ENCODE measurements at regions not wholly inside any gene's neighbourhood (a gene's known extent, or its start where the extent isn't known, plus 50 kb on each side); places are given as distances from the start of the nearest gene placed in this dataset.

- Mint-ChIP-seq H3K27me3 (no peaks in the 10 kb centered on the region), H3K9me3 (peaks cover 2% of the 10 kb centered on the region), H3K4me1 (no peaks in the 10 kb centered on the region), H3K36me3 (ENCODE audit: low read depth) (no peaks in the 10 kb centered on the region), H3K27ac (no peak overlapping the region), H3K4me3 (no peak overlapping the region)
- no peak for DNase-seq
- CTCF ChIA-PET = no interaction called here
- POLR2A ChIA-PET = no interaction called here
Measured at GRCh38 chr5:117103703-117104102, 529.1 kb upstream of the SEMA6A start.

GRCh38 chr5:117102591-117102990, 528.0 kb upstream of the SEMA6A start:
- DNase-seq = no peak
- ChIA-PET POLR2A (no interaction called here), CTCF (no interaction called here)
- no peaks in the 10 kb centered on the region for H3K36me3 Mint-ChIP-seq (ENCODE audit: low read depth)
- peaks cover 2% of the 10 kb centered on the region for H3K9me3 Mint-ChIP-seq
- H3K27me3 Mint-ChIP-seq = no peaks in the 10 kb centered on the region
- H3K4me3 Mint-ChIP-seq = no peak overlapping the region
- H3K27ac Mint-ChIP-seq = no peak overlapping the region
- no peaks in the 10 kb centered on the region for H3K4me1 Mint-ChIP-seq

DNA sequence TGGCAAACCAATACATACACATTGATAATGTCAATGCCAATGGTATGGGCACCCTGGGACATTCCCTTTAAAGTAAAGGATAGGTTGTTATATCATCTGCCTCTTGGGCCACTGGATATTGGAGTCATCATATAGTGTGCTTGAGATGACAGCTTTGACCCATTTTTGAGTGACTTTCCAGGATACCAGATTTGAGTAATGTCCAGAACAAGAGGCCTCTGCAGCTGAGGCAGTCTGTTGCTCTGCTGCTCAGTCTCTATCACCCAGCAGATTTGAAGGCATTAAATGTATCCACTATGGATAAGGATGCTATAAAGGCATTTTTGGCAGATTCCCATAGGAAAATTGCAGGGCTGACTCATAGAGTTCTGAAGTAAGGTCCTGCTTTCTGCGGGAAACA, 525.6 kb upstream of the SEMA6A start:
- POLR2A ChIA-PET = no interaction called here

GRCh38 chr5:117098094-117098493, 523.5 kb upstream of the SEMA6A start:
- peaks cover 5% of the 10 kb centered on the region for H3K9me3 Mint-ChIP-seq
- H3K27ac Mint-ChIP-seq = no peak overlapping the region
- CTCF ChIA-PET = no interaction called here

More for the DNA sequence above, 525.6 kb upstream of the SEMA6A start:
- Mint-ChIP-seq H3K27me3 (no peaks in the 10 kb centered on the region), H3K4me1 (no peaks in the 10 kb centered on the region), H3K4me3 (no peak overlapping the region), H3K9me3 (peaks cover under 1% of the 10 kb centered on the region), H3K27ac (no peak overlapping the region), H3K36me3 (ENCODE audit: low read depth) (no peaks in the 10 kb centered on the region)
- CTCF ChIA-PET = no interaction called here
- no peak for DNase-seq

GRCh38 chr5:117095346-117096332, 521.0 kb upstream of the SEMA6A start:
- DNase-seq = no peak
- H3K4me1 Mint-ChIP-seq = no peaks in the 10 kb centered on the region
- H3K9me3 Mint-ChIP-seq = peaks cover 5% of the 10 kb centered on the region
- ChIA-PET POLR2A (no interaction called here), CTCF (no interaction called here)
- H3K4me3 Mint-ChIP-seq = no peak overlapping the region
- no peak overlapping the region for H3K27ac Mint-ChIP-seq
- H3K27me3 Mint-ChIP-seq = no peaks in the 10 kb centered on the region
- no peaks in the 10 kb centered on the region for H3K36me3 Mint-ChIP-seq (ENCODE audit: low read depth)

More at GRCh38 chr5:117098094-117098493, 523.5 kb upstream of the SEMA6A start:
- no peak for DNase-seq
- H3K4me3 Mint-ChIP-seq = no peak overlapping the region
- POLR2A ChIA-PET = no interaction called here
- H3K36me3 Mint-ChIP-seq (ENCODE audit: low read depth) = no peaks in the 10 kb centered on the region
- H3K27me3 Mint-ChIP-seq = no peaks in the 10 kb centered on the region
- no peaks in the 10 kb centered on the region for H3K4me1 Mint-ChIP-seq

GRCh38 chr5:117094114-117094815, 519.6 kb upstream of the SEMA6A start:
- Mint-ChIP-seq H3K27me3 (no peaks in the 10 kb centered on the region), H3K9me3 (peaks cover 5% of the 10 kb centered on the region), H3K36me3 (ENCODE audit: low read depth) (no peaks in the 10 kb centered on the region), H3K27ac (no peak overlapping the region), H3K4me3 (no peak overlapping the region), H3K4me1 (no peaks in the 10 kb centered on the region)
- no peak for DNase-seq
- CTCF ChIA-PET = no interaction called here
- POLR2A ChIA-PET = no interaction called here

GRCh38 chr5:117093653-117094052, 519.0 kb upstream of the SEMA6A start:
- H3K4me3 Mint-ChIP-seq = no peak overlapping the region
- ChIA-PET POLR2A (no interaction called here), CTCF (no interaction called here)
- no peaks in the 10 kb centered on the region for H3K27me3 Mint-ChIP-seq
- H3K4me1 Mint-ChIP-seq = no peaks in the 10 kb centered on the region
- H3K36me3 Mint-ChIP-seq (ENCODE audit: low read depth) = no peaks in the 10 kb centered on the region
- H3K9me3 Mint-ChIP-seq = peaks cover 5% of the 10 kb centered on the region
- DNase-seq = no peak
- H3K27ac Mint-ChIP-seq = no peak overlapping the region

DNA sequence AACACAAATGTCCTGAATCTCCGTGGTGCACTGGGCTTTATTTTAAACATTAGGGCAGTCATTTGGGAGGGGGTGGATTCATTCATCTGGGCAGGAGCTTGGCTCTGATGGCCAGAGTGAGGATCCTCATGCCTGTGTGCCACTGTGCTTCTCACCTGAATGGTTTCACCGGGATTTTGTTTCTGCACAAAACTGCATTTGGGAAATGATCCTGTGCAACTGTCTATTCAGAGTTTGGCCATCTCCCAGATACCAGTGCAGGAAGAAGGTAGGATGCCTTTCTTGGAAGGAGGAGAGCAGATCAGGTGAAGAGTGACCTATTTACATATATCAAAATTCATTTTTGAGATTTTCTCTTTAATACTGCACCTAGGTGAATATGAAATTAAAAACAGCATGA, 514.4 kb upstream of the SEMA6A start:
- no peak overlapping the region for H3K27ac Mint-ChIP-seq
- H3K4me3 Mint-ChIP-seq = no peak overlapping the region
- H3K27me3 Mint-ChIP-seq = no peaks in the 10 kb centered on the region
- no peaks in the 10 kb centered on the region for H3K36me3 Mint-ChIP-seq (ENCODE audit: low read depth)
- no peaks in the 10 kb centered on the region for H3K4me1 Mint-ChIP-seq
- ChIA-PET POLR2A (no interaction called here), CTCF (no interaction called here)
- H3K9me3 Mint-ChIP-seq = no peaks in the 10 kb centered on the region
- no peak for DNase-seq

DNA sequence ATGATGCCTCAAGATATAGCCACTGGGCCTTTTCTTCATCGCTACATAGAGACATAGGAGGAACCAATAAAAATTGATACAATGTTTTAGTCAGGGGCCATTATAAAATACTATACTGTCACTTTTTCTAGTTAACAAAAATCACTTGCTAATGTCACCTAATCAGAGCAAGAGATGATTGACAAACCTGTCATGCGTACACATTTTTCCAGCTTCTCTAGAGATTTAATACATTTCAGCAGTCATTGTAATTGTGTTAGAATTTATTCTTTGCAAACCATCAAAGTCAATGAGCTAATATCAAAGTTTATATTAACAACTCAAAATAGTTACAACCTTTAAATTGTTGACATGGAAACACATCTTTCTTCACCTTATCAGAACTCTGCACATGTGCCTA, 513.6 kb upstream of the SEMA6A start:
- H3K4me1 Mint-ChIP-seq = no peaks in the 10 kb centered on the region
- H3K27me3 Mint-ChIP-seq = no peaks in the 10 kb centered on the region
- no peak overlapping the region for H3K4me3 Mint-ChIP-seq
- no peak overlapping the region for H3K27ac Mint-ChIP-seq
- CTCF ChIA-PET = no interaction called here
- no peak for DNase-seq
- POLR2A ChIA-PET = no interaction called here
- H3K9me3 Mint-ChIP-seq = no peaks in the 10 kb centered on the region
- no peaks in the 10 kb centered on the region for H3K36me3 Mint-ChIP-seq (ENCODE audit: low read depth)

- no peak overlapping the region for H3K27ac Mint-ChIP-seq
- no peak for DNase-seq
- ChIA-PET POLR2A (no interaction called here), CTCF (no interaction called here)
- no peaks in the 10 kb centered on the region for H3K27me3 Mint-ChIP-seq
- no peak overlapping the region for H3K4me3 Mint-ChIP-seq
- no peaks in the 10 kb centered on the region for H3K4me1 Mint-ChIP-seq
- no peaks in the 10 kb centered on the region for H3K9me3 Mint-ChIP-seq
- H3K36me3 Mint-ChIP-seq (ENCODE audit: low read depth) = no peaks in the 10 kb centered on the region
Measured at GRCh38 chr5:117084067-117084466, 509.4 kb upstream of the SEMA6A start.

DNA sequence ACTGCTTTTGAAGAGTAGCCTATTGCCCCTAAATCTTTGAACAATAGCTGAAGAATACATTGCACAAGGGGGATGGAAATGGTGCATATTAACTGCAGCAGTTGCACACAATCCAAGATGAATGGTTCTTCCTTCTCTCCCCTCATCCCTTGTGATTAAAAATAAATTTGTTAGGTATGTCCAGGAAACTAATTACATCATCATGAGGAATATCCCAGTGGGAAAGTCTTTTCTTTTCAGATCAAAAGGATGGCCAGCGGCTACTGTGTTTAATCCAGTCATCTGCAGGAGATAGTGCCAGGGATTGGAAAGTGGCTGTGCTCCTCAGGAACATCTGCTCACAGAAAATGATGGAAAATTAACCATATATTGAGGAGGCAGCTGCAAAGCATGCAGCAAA, 508.4 kb upstream of the SEMA6A start:
- no peaks in the 10 kb centered on the region for H3K27me3 Mint-ChIP-seq
- CTCF ChIA-PET = no interaction called here
- no peak overlapping the region for H3K4me3 Mint-ChIP-seq
- H3K27ac Mint-ChIP-seq = no peak overlapping the region
- POLR2A ChIA-PET = no interaction called here
- no peaks in the 10 kb centered on the region for H3K36me3 Mint-ChIP-seq (ENCODE audit: low read depth)
- DNase-seq = no peak
- no peaks in the 10 kb centered on the region for H3K9me3 Mint-ChIP-seq
- H3K4me1 Mint-ChIP-seq = no peaks in the 10 kb centered on the region

DNA sequence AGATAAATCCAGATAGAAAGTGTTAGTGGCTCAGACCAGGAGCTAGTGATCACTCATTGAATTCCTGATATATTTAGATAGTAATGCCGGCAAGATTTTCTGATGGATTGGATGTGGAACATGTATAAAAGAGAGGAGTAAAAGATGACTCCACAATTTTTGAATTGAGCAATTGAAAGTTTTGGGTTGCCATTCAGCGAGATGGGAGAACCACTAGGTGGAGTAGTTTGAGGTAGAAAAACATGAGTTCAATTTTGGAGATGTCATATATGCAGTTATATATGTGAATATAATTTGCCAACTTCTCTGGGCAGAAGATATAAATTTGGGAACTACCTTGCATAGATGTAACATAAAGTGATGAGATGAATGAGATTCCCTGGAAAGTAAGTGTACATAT, 502.5 kb upstream of the SEMA6A start:
- no peaks in the 10 kb centered on the region for H3K36me3 Mint-ChIP-seq (ENCODE audit: low read depth)
- DNase-seq = no peak
- no peaks in the 10 kb centered on the region for H3K9me3 Mint-ChIP-seq
- H3K27ac Mint-ChIP-seq = no peak overlapping the region
- ChIA-PET CTCF (no interaction called here), POLR2A (no interaction called here)
- H3K27me3 Mint-ChIP-seq = no peaks in the 10 kb centered on the region
- H3K4me1 Mint-ChIP-seq = no peaks in the 10 kb centered on the region
- H3K4me3 Mint-ChIP-seq = no peak overlapping the region

DNA sequence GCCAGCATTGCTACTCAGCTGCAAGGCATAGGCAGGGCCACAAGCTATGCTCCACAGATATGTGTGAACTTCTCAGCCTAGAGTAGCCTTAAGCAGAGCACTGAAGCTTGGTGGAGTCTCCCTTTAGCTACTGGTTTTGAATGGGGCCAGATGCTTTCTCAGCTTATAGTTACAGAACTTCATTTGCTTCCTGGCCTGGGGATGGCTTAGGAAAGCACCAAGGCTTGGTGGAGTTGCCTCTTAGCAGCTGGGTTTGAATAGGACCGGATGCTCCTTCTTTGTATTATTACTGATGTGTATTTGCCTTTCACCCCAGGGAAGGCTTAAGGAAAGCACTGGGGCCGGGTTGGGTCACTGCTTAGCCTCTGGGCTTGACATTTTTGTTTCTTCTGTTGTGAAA, 497.8 kb upstream of the SEMA6A start:
- H3K36me3 Mint-ChIP-seq (ENCODE audit: low read depth) = no peaks in the 10 kb centered on the region
- no peak overlapping the region for H3K4me3 Mint-ChIP-seq
- no peaks in the 10 kb centered on the region for H3K27me3 Mint-ChIP-seq
- POLR2A ChIA-PET = no interaction called here
- no peak overlapping the region for H3K27ac Mint-ChIP-seq
- DNase-seq = no peak
- CTCF ChIA-PET = no interaction called here
- H3K4me1 Mint-ChIP-seq = no peaks in the 10 kb centered on the region
- no peaks in the 10 kb centered on the region for H3K9me3 Mint-ChIP-seq

DNA sequence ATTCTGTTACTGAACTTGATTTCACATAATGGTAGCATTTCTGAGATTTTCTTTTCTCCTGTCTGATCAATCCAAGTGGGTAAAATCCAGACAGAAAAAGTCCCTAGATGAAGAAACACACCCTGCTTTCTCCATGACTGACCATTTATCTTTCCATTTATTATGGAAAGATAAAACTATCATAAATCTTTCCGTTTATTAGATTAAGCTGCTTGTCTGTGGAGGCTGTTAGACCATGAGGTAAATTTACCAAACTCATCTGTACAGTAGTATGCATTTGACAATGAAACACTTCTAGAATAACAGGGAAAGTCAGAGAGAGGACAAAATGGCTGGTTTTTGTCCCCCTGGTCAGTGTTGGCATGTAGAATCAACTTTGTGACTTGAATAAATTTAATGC, 491.2 kb upstream of the SEMA6A start:
- POLR2A ChIA-PET = no interaction called here
- H3K27me3 Mint-ChIP-seq = no peaks in the 10 kb centered on the region
- no peak for DNase-seq
- CTCF ChIA-PET = no interaction called here
- no peak overlapping the region for H3K27ac Mint-ChIP-seq
- H3K4me1 Mint-ChIP-seq = no peaks in the 10 kb centered on the region
- H3K9me3 Mint-ChIP-seq = peaks cover 3% of the 10 kb centered on the region
- H3K4me3 Mint-ChIP-seq = no peak overlapping the region
- H3K36me3 Mint-ChIP-seq (ENCODE audit: low read depth) = no peaks in the 10 kb centered on the region
